IMR-90 (cell line): ENCODE measurements at regions not wholly inside any gene's neighbourhood (a gene's known extent, or its start where the extent isn't known, plus 50 kb on each side); places are given as distances from the start of the nearest gene placed in this dataset.

Source experiments
- ATAC-seq: fragments of 200-7000 bp; cut with Tn5 transposase; 2 replicates; pipeline ENCODE4 v1.9.1; 2020; ENCODE audit warnings: low read depth, mild to moderate bottlenecking, moderate library complexity
- BruUV-seq: library from RNA; stranded (reverse); fragments of 400-500 nt; replicated peaks from 2 replicates; lab custom pipeline; 2021; lab: Mats Ljungman, UMichigan
- CTCF ChIA-PET: fragments of 300-600 bp; formaldehyde crosslinking; extraction: SDS; loops from one replicate; lab custom pipeline; 2021; ENCODE audit warnings: antibody characterized with exemption; lab: Yijun Ruan, JAX
- POLR2A ChIA-PET: fragments of 300-600 bp; sonication (Branson Sonifier 250); formaldehyde crosslinking; loops from one replicate; lab custom pipeline; 2022; ENCODE audit warnings: antibody characterized with exemption; ENCODE audit not compliant: unreplicated experiment; lab: Charles Lee
- DNase-seq: peaks from one replicate; pipeline ENCODE4 v3.0.0; 2013
- H2AFZ ChIP-seq: replicated peaks from 2 replicates; pipeline ENCODE3; 2013; ENCODE audit warnings: low read length, mild to moderate bottlenecking; ENCODE audit not compliant: poor library complexity
- H2AK5ac ChIP-seq: 2 replicates; pipeline ENCODE4 v1.6.1; 2013; ENCODE audit warnings: low read depth, low read length, inconsistent platforms
- H2AK9ac ChIP-seq: replicated peaks from 2 replicates; pipeline ENCODE3; 2013; ENCODE audit warnings: mild to moderate bottlenecking, low read depth, low read length, moderate library complexity; ENCODE audit not compliant: poor library complexity
- H2BK120ac ChIP-seq: 2 replicates; pipeline ENCODE4 v1.6.1; 2013; ENCODE audit warnings: low read depth, low read length, inconsistent platforms
- H2BK15ac ChIP-seq: 3 replicates; pipeline ENCODE4 v1.6.1; 2013; ENCODE audit warnings: low read depth, low read length, inconsistent platforms
- H2BK20ac ChIP-seq: 2 replicates; pipeline ENCODE4 v1.6.1; 2013; ENCODE audit warnings: low read depth, mild to moderate bottlenecking, inconsistent platforms, low read length, moderate library complexity
- H2BK5ac ChIP-seq: 2 replicates; pipeline ENCODE4 v1.6.1; 2013; ENCODE audit warnings: mild to moderate bottlenecking, low read depth, low read length, inconsistent platforms; ENCODE audit not compliant: poor library complexity, severe bottlenecking
- H3K14ac ChIP-seq: replicated peaks from 2 replicates; pipeline ENCODE4 v1.6.1; 2013; ENCODE audit warnings: low read depth, low read length, inconsistent platforms
- H3K18ac ChIP-seq: 2 replicates; pipeline ENCODE4 v1.6.1; 2013; ENCODE audit warnings: low read depth, low read length, control low read depth
- H3K23ac ChIP-seq: 2 replicates; pipeline ENCODE4 v1.6.1; 2013; ENCODE audit warnings: low read depth, low read length, inconsistent platforms
- H3K27ac ChIP-seq: 2 replicates; pipeline ENCODE4 v1.5.1; 2013; ENCODE audit warnings: mild to moderate bottlenecking, control low read depth, low read length; ENCODE audit not compliant: insufficient read depth
- H3K27me3 ChIP-seq: 2 replicates; pipeline ENCODE4 v1.6.1; 2013; ENCODE audit warnings: low read length; ENCODE audit not compliant: control insufficient read depth, insufficient read depth
- H3K36me3 ChIP-seq: 2 replicates; pipeline ENCODE4 v1.6.1; 2013; ENCODE audit warnings: low read length, mixed read lengths; ENCODE audit not compliant: control insufficient read depth, insufficient read depth
- H3K4ac ChIP-seq: 2 replicates; pipeline ENCODE4 v1.6.1; 2013; ENCODE audit warnings: low read depth, low read length, inconsistent platforms
- H3K4me1 ChIP-seq: 2 replicates; pipeline ENCODE4 v1.6.1; 2013; ENCODE audit warnings: low read length, mixed read lengths; ENCODE audit not compliant: control insufficient read depth, insufficient read depth
- H3K4me2 ChIP-seq: 2 replicates; pipeline ENCODE4 v1.6.1; 2013; ENCODE audit warnings: low read depth, mild to moderate bottlenecking, control low read depth, low read length, moderate library complexity
- H3K4me3 ChIP-seq: 2 replicates; pipeline ENCODE4 v1.5.1; 2013; ENCODE audit warnings: low read depth, mild to moderate bottlenecking, control low read depth, low read length, moderate library complexity; ENCODE audit not compliant: insufficient read depth
- H3K56ac ChIP-seq: 2 replicates; pipeline ENCODE4 v1.6.1; 2013; ENCODE audit warnings: low read length, inconsistent platforms; ENCODE audit not compliant: insufficient read depth; ENCODE audit errors: extremely low read depth
- H3K79me1 ChIP-seq, 2 experiments: 2 replicates each; pipeline ENCODE4 v1.6.1; 2013; ENCODE audit warnings: low read length in 2 of 2, inconsistent platforms in 1 of 2, low read depth in 1 of 2
- H3K9ac ChIP-seq: 2 replicates; pipeline ENCODE4 v1.6.1; 2013; ENCODE audit warnings: low read depth, low read length, control low read depth
- H3K9me1 ChIP-seq: 2 replicates; pipeline ENCODE4 v1.6.1; 2013; ENCODE audit warnings: low read length, inconsistent platforms; ENCODE audit not compliant: insufficient read depth
- H3K9me3 ChIP-seq: 2 replicates; pipeline ENCODE4 v1.6.1; 2013; ENCODE audit warnings: low read length; ENCODE audit not compliant: control insufficient read depth, insufficient read depth
- H4K20me1 ChIP-seq: 2 replicates; pipeline ENCODE4 v1.6.1; 2013; ENCODE audit warnings: low read length, inconsistent platforms; ENCODE audit not compliant: insufficient read depth
- H4K5ac ChIP-seq: 2 replicates; pipeline ENCODE4 v1.6.1; 2013; ENCODE audit warnings: mild to moderate bottlenecking, low read depth, low read length, control low read depth
- H4K8ac ChIP-seq, 2 experiments: 2 replicates each; pipeline ENCODE4 v1.6.1; 2013; ENCODE audit warnings: low read depth in 2 of 2, low read length in 2 of 2, control low read depth in 1 of 2, inconsistent platforms in 1 of 2
- H4K91ac ChIP-seq: 2 replicates; pipeline ENCODE4 v1.6.1; 2013; ENCODE audit warnings: low read depth, low read length, inconsistent platforms; ENCODE audit not compliant: insufficient read depth
- BHLHE40 ChIP-seq: fragments of 150-350 bp; IDR thresholded peaks from 2 replicates; pipeline ENCODE4 v1.6.1; 2016; ENCODE audit warnings: mild to moderate bottlenecking, low read depth, low read length
- CHD1 ChIP-seq: IDR thresholded peaks from 2 replicates; pipeline ENCODE4 v1.6.1; 2012; ENCODE audit warnings: low read depth, low read length, improper control_type of control experiment
- FOS ChIP-seq: fragments of 150-350 bp; IDR thresholded peaks from 2 replicates; pipeline ENCODE4 v1.6.1; 2016; ENCODE audit warnings: low read depth, low read length
- MAFK ChIP-seq: IDR thresholded peaks from 2 replicates; pipeline ENCODE4 v1.6.1; 2012; ENCODE audit warnings: low read depth, low read length, improper control_type of control experiment
- POLR2A ChIP-seq: IDR thresholded peaks from 2 replicates; pipeline ENCODE4 v1.6.1; 2012; ENCODE audit warnings: mild to moderate bottlenecking, low read depth, low read length
- RAD21 ChIP-seq: IDR thresholded peaks from 2 replicates; pipeline ENCODE4 v1.6.1; 2012; ENCODE audit warnings: low read length, improper control_type of control experiment
- WGBS, 2 experiments: methylation state at CpG; one replicate each; pipeline versions ENCODE4 v1.1.5 to v1.1.7; 2013; ENCODE audit warnings: missing lambda C conversion rate in 2 of 2; ENCODE audit not compliant: insufficient read length in 1 of 2; ENCODE audit errors: extremely low coverage in 2 of 2; 5-methylcytosine and 5-hydroxymethylcytosine counted together
- dilution Hi-C: fragments of 300-500 bp; cut with HindIII; formaldehyde crosslinking; loops from one replicate; pipeline ENCODE4 v1.14.3; 2018; ENCODE audit warnings: low sequenced_read_pairs; ENCODE audit not compliant: unreplicated experiment
- in situ Hi-C: fragments of 300-500 bp; cut with MboI; formaldehyde crosslinking; loops from 3 replicates; pipeline ENCODE4 v1.14.3; 2019; ENCODE audit warnings: low sequenced_read_pairs, inconsistent platforms, mixed read lengths
- intact Hi-C: fragments of 100-400 bp; cut with micrococcal nuclease; formaldehyde crosslinking; loops from 2 replicates; pipeline ENCODE4 v1.10.0; 2022
- TF ChIP-seq, protein P1 (sequence below): fragments of 150-350 bp; IDR thresholded peaks from 2 replicates; pipeline ENCODE4 v1.6.1; 2016; ENCODE audit warnings: low read depth, mild to moderate bottlenecking, low read length, moderate library complexity, borderline replicate concordance

DNA sequence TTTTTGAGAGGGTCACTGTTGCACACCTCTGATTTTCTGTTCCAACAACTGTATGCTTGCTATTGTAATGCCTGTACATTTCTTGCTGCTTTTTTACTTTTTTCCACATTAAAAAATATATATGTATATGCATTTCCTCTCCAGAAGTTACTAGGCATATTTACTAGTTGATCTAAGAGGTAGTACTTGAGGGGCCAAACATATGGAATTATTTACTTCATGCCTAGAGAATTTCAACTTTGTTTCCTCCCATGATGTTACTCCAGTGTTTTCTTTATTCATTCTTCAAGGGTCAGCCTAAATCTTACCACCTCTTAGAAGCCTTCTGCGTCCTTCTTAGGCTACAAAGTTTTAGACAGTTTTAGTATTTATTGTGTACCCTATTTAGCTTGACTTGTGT is 122.7 kb downstream of the NMUR2 start:
- intact Hi-C loops (no loop called here), dilution Hi-C loops (no loop called here), in situ Hi-C loops (no loop called here)
- WGBS, 2 experiments, result no CpG with 5 or more reads among the region's 1 CpG
- H3K23ac ChIP-seq, result no peak overlapping the region
- no peak overlapping the region for H3K14ac ChIP-seq
- no peak overlapping the region for H4K5ac ChIP-seq
- no peak overlapping the region for H2BK15ac ChIP-seq
- ATAC-seq, result no peak
- no peak overlapping the region for H2AK5ac ChIP-seq
- H4K20me1 ChIP-seq, result no peaks in the 10 kb centered on the region
- no peak overlapping the region for H3K4me3 ChIP-seq
- no peak overlapping the region for H2BK120ac ChIP-seq
- BruUV-seq, result no TSS peak
- no peak overlapping the region for H2BK5ac ChIP-seq
- no peaks in the 10 kb centered on the region for H3K27me3 ChIP-seq
- no peaks in the 10 kb centered on the region for H3K4me1 ChIP-seq
- POLR2A ChIA-PET, result no interaction called here
- no peak overlapping the region for H4K8ac ChIP-seq
- CTCF ChIA-PET, result no interaction called here
- no peak overlapping the region for H2AFZ ChIP-seq
- no peak for TF ChIP-seq FOS
- no peak for TF ChIP-seq POLR2A
- no peak for TF ChIP-seq RAD21
- no peak for TF ChIP-seq MAFK
- no peak for TF ChIP-seq BHLHE40
- TF ChIP-seq, protein P1, sequence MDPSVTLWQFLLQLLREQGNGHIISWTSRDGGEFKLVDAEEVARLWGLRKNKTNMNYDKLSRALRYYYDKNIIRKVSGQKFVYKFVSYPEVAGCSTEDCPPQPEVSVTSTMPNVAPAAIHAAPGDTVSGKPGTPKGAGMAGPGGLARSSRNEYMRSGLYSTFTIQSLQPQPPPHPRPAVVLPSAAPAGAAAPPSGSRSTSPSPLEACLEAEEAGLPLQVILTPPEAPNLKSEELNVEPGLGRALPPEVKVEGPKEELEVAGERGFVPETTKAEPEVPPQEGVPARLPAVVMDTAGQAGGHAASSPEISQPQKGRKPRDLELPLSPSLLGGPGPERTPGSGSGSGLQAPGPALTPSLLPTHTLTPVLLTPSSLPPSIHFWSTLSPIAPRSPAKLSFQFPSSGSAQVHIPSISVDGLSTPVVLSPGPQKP, result no peak
- no peak for TF ChIP-seq CHD1
- H3K56ac ChIP-seq, result no peak overlapping the region
- no peak overlapping the region for H3K18ac ChIP-seq
- H3K9me1 ChIP-seq, result no peaks in the 10 kb centered on the region
- no peak overlapping the region for H3K4ac ChIP-seq
- no peak overlapping the region for H3K9ac ChIP-seq
- no peak overlapping the region for H4K91ac ChIP-seq
- no peaks in the 10 kb centered on the region for H3K36me3 ChIP-seq
- no peak overlapping the region for H2AK9ac ChIP-seq
- no peak overlapping the region for H3K4me2 ChIP-seq
- H3K27ac ChIP-seq, result no peak overlapping the region
- no peak for DNase-seq
- 0 out of 2 replicates have a peak, but pooled peaks cover 3% of the 10 kb centered on the region for H3K9me3 ChIP-seq
- no peaks in the 10 kb centered on the region for H3K79me1 ChIP-seq
- no peak overlapping the region for H2BK20ac ChIP-seq
